Caki2 (cell line): ENCODE measurements at regions not wholly inside any gene's neighbourhood (a gene's known extent, or its start where the extent isn't known, plus 50 kb on each side); places are given as distances from the start of the nearest gene placed in this dataset.

Experiments
- DNase-seq: peaks from one replicate; pipeline ENCODE4 v3.0.0-alpha.2; 2015; ENCODE audit warnings: low read depth
- in situ Hi-C: cut with HindIII; loops from 2 replicates; pipeline ENCODE4 v1.10.0; 2016; ENCODE audit warnings: low sequenced_read_pairs, low pct_unique_long_range_greater_than_20kb, mixed read lengths

DNA sequence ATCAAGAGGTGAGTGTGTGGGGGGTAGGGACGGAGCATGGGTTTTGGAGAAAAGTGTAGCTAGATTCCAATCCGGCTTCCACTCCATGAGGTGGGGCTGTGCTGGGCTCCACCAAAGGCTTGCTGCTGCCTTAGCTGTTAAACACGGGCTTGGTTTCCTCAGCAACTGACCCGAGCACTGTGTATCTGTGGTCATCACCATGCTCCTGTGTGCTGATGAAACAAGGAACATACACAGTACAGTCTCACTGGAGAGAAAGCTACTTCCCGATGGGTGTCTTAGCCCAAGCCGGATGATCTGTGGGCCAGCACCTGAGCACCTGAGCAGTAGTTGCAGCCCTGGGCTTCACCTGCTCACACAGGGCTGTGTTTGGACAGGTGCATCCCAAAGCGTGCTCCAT, 52.9 kb upstream of the VRK1 start:
- in situ Hi-C loops = no loop called here
- DNase-seq = no peak

DNA sequence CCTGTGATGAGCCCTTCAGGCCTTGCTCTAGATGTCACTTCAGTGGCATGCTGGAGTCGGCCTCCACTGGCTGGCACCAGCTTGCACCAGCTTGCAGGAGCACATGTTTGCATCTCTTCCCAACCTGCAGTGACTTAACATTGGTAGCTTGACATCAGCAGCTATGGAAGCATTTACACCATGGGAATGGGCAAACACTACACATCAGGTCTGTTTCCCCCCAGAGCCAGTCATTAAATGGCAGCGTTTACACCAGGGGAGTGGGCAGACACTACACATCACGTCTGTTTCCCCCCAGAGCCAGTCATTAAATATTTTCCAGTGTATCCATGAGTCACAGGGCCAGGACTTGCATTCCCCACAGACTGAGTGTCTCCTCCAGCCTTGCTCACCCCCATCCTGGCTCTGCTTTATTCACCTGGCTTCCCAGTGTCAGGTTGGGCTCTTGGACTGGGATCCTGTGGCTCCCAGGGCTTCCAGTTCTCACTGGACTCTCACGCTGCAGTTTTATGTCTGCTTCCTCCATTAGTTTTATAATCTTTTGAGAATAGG, 51.6 kb upstream of the VRK1 start:
- no peak for DNase-seq
- in situ Hi-C loops = no loop called here

DNA sequence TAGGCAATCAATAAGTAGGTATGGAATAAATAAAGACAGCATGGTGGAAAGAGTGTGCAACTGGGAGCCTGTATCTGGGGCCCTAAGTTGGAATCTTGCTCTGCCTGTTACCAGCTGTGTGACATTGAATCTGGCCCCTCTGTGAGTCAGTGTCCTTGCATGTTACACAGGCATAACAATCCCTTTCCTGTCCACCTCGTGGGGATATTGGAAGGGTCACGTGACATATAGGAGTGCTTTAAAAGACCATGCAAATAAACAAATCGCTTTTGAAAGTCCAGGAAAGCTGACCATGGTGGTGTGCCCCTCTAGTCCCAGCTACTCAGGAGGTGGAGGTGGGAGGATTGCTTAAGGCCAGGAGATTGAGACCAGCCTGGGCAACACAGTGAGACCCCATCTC, 51.1 kb upstream of the VRK1 start:
- no peak for DNase-seq
- in situ Hi-C loops = no loop called here

DNA sequence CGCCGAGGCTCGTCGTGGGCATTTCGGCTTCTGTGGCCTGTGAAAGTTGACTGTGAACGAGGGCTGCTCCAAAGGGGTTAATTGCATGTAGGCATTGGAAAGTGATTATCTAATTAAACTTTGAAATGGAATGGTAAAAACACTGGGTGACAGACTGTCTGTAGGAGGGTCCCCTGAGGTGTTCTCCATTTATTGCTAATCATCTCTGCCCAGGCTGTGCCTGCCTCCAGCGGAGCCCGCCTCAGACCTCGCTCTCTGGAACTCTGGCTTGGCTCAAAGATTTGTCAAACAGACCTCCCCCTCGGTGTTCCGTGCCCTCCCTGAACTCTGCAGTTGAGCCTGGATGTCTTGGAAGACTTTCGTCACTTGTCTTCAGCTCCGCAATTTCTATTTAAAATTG, 50.2 kb upstream of the VRK1 start:
- in situ Hi-C loops = no loop called here
- DNase-seq = no peak
